WTC11 (cell line): ENCODE measurements at regions not wholly inside any gene's neighbourhood (a gene's known extent, or its start where the extent isn't known, plus 50 kb on each side); places are given as distances from the start of the nearest gene placed in this dataset.

ENCODE experiments used
- ATAC-seq: fragments of 200-7000 bp; cut with Tn5 transposase; 2 replicates; pipeline ENCODE4 v1.10.0; 2021; ENCODE audit warnings: mild to moderate bottlenecking, moderate library complexity
- CTCF ChIA-PET: fragments of 300-600 bp; sonication (Branson Sonifier 250); formaldehyde crosslinking; loops from one replicate; lab custom pipeline; 2021; ENCODE audit warnings: antibody characterized with exemption; lab: Charles Lee
- POLR2A ChIA-PET: fragments of 350-600 bp; sonication (Branson Sonifier 250); formaldehyde crosslinking; loops from one replicate; lab custom pipeline; 2021; ENCODE audit warnings: antibody characterized with exemption; lab: Charles Lee
- DNase-seq: peaks from one replicate; pipeline ENCODE4 v3.0.0; 2021; ENCODE audit warnings: low spot score
- H3K27ac Mint-ChIP-seq: 2 replicates; pipeline ENCODE4 v1.8.0; 2021; ENCODE audit warnings: mixed read lengths
- H3K27me3 Mint-ChIP-seq: 2 replicates; pipeline ENCODE4 v1.8.0; 2021; ENCODE audit warnings: low read depth, mild to moderate bottlenecking, moderate library complexity, mixed read lengths
- H3K36me3 Mint-ChIP-seq: 2 replicates; pipeline ENCODE4 v1.8.0; 2021; ENCODE audit warnings: mixed read lengths
- H3K4me1 Mint-ChIP-seq: 2 replicates; pipeline ENCODE4 v1.8.0; 2022; ENCODE audit warnings: mixed read lengths
- H3K4me3 Mint-ChIP-seq: 2 replicates; pipeline ENCODE4 v1.8.0; 2021; ENCODE audit warnings: mild to moderate bottlenecking, moderate library complexity, mixed read lengths
- H3K9me3 Mint-ChIP-seq: 2 replicates; pipeline ENCODE4 v1.8.0; 2021; ENCODE audit warnings: mixed read lengths
- ARID4B ChIP-seq: sonication (generic); formaldehyde crosslinking; IDR thresholded peaks from 2 replicates; pipeline ENCODE4 v1.8.0; 2023; ENCODE audit warnings: missing genetic modification reagents, mild to moderate bottlenecking, borderline replicate concordance
- ATF1 ChIP-seq: sonication (generic); formaldehyde crosslinking; IDR thresholded peaks from 2 replicates; pipeline ENCODE4 v1.8.1; 2023; ENCODE audit warnings: mild to moderate bottlenecking, moderate library complexity, missing genetic modification reagents
- ATF2 ChIP-seq: sonication (generic); formaldehyde crosslinking; IDR thresholded peaks from 2 replicates; pipeline ENCODE4 v1.8.1; 2022; ENCODE audit warnings: low read depth, missing genetic modification reagents, borderline replicate concordance
- CDX4 ChIP-seq: fragments of 250-450 bp; sonication (Bioruptor Pico); IDR thresholded peaks from 2 replicates; pipeline ENCODE4 v1.9.0; 2021; ENCODE audit warnings: moderate library complexity, mild to moderate bottlenecking, inconsistent platforms, borderline replicate concordance
- E2F4 ChIP-seq: sonication (generic); formaldehyde crosslinking; IDR thresholded peaks from 2 replicates; pipeline ENCODE4 v1.8.1; 2022; ENCODE audit warnings: low read depth, mild to moderate bottlenecking, moderate library complexity, missing genetic modification reagents, borderline replicate concordance
- ERG ChIP-seq: fragments of 250-450 bp; sonication (Bioruptor Pico); IDR thresholded peaks from 2 replicates; pipeline ENCODE4 v1.8.0; 2021; ENCODE audit warnings: mild to moderate bottlenecking
- ETV6 ChIP-seq: sonication (generic); formaldehyde crosslinking; IDR thresholded peaks from 2 replicates; pipeline ENCODE4 v1.8.1; 2022; ENCODE audit warnings: mild to moderate bottlenecking, missing genetic modification reagents
- FOXP4 ChIP-seq: sonication (generic); formaldehyde crosslinking; IDR thresholded peaks from 2 replicates; pipeline ENCODE4 v1.8.0; 2022; ENCODE audit warnings: mild to moderate bottlenecking, missing genetic modification reagents
- MAX ChIP-seq: sonication (generic); formaldehyde crosslinking; IDR thresholded peaks from 2 replicates; pipeline ENCODE4 v1.8.0; 2022; ENCODE audit warnings: mild to moderate bottlenecking, missing genetic modification reagents
- NFATC4 ChIP-seq: fragments of 250-450 bp; sonication (Bioruptor Pico); IDR thresholded peaks from 2 replicates; pipeline ENCODE4 v1.9.0; 2021; ENCODE audit warnings: mild to moderate bottlenecking
- NFE2L1 ChIP-seq: sonication (generic); formaldehyde crosslinking; IDR thresholded peaks from 2 replicates; pipeline ENCODE4 v1.8.1; 2023; ENCODE audit warnings: missing genetic modification reagents
- NR1H2 ChIP-seq: sonication (generic); formaldehyde crosslinking; IDR thresholded peaks from 2 replicates; pipeline ENCODE4 v1.9.0; 2021; ENCODE audit warnings: mild to moderate bottlenecking, moderate library complexity, missing genetic modification reagents
- OVOL2 ChIP-seq: fragments of 250-450 bp; sonication (Bioruptor Pico); IDR thresholded peaks from 2 replicates; pipeline ENCODE4 v1.9.0; 2021; ENCODE audit warnings: mild to moderate bottlenecking, borderline replicate concordance
- SP1 ChIP-seq: sonication (generic); formaldehyde crosslinking; conservative IDR thresholded peaks from 2 replicates; pipeline ENCODE4 v1.8.1; 2022; ENCODE audit warnings: missing genetic modification reagents
- ZNF138 ChIP-seq: sonication (generic); formaldehyde crosslinking; conservative IDR thresholded peaks from 2 replicates; pipeline ENCODE4 v1.8.1; 2022; ENCODE audit warnings: mild to moderate bottlenecking, moderate library complexity, missing genetic modification reagents
- ZNF232 ChIP-seq: sonication (generic); formaldehyde crosslinking; IDR thresholded peaks from 2 replicates; pipeline ENCODE4 v1.8.0; 2022; ENCODE audit warnings: mild to moderate bottlenecking, missing genetic modification reagents
- ZNF281 ChIP-seq: sonication (generic); formaldehyde crosslinking; IDR thresholded peaks from 2 replicates; pipeline ENCODE4 v1.8.0; 2023; ENCODE audit warnings: mild to moderate bottlenecking, missing genetic modification reagents
- ZNF416 ChIP-seq: fragments of 250-450 bp; sonication (Bioruptor Pico); IDR thresholded peaks from 2 replicates; pipeline ENCODE4 v1.9.0; 2021; ENCODE audit warnings: mild to moderate bottlenecking, inconsistent platforms
- ZSCAN18 ChIP-seq: fragments of 250-450 bp; sonication (Bioruptor Pico); IDR thresholded peaks from 2 replicates; pipeline ENCODE4 v2.1.2; 2022; ENCODE audit warnings: mild to moderate bottlenecking, moderate library complexity

- no peak overlapping the region for H3K4me3 Mint-ChIP-seq
- no peaks in the 10 kb centered on the region for H3K27me3 Mint-ChIP-seq
- POLR2A ChIA-PET, result no interaction called here
- H3K4me1 Mint-ChIP-seq, result no peaks in the 10 kb centered on the region
- DNase-seq (no peak), ATAC-seq (no peak; the same call in 1 of the 2 replicates)
- H3K36me3 Mint-ChIP-seq, result peaks cover 17% of the 10 kb centered on the region
- H3K9me3 Mint-ChIP-seq, result peaks cover 25% of the 10 kb centered on the region
- CTCF ChIA-PET, result no interaction called here
- H3K27ac Mint-ChIP-seq, result no peak overlapping the region
- no peak for TF ChIP-seq FOXP4 (CRISPR knock-in tag)
- no peak for TF ChIP-seq ZNF232
- no peak for TF ChIP-seq NFATC4 (CRISPR knock-in tag)
- TF ChIP-seq ERG (CRISPR knock-in tag), result no peak
- no peak for TF ChIP-seq NFE2L1 (CRISPR knock-in tag)
- TF ChIP-seq E2F4 (CRISPR knock-in tag), result no peak
- TF ChIP-seq OVOL2 (CRISPR knock-in tag), result no peak
- no peak for TF ChIP-seq ETV6 (CRISPR knock-in tag)
- no peak for TF ChIP-seq ATF2 (CRISPR knock-in tag)
- no peak for TF ChIP-seq ZNF138 (CRISPR knock-in tag)
- no peak for TF ChIP-seq ZSCAN18 (CRISPR knock-in tag)
- TF ChIP-seq ZNF281, result no peak
- no peak for TF ChIP-seq CDX4
- TF ChIP-seq SP1, result no peak
These were observed 161.5 kb downstream of the TBX15 start for GRCh38 chr1:118826669-118827068.

- CTCF ChIA-PET, result no interaction called here
- DNase-seq (no peak), ATAC-seq (no peak)
- H3K4me1 Mint-ChIP-seq, result no peaks in the 10 kb centered on the region
- no peak overlapping the region for H3K4me3 Mint-ChIP-seq
- POLR2A ChIA-PET, result no interaction called here
- H3K9me3 Mint-ChIP-seq, result peaks cover 16% of the 10 kb centered on the region
- H3K27me3 Mint-ChIP-seq, result no peaks in the 10 kb centered on the region
- H3K27ac Mint-ChIP-seq, result no peak overlapping the region
- H3K36me3 Mint-ChIP-seq, result peaks cover 8% of the 10 kb centered on the region
- no peak for TF ChIP-seq ZNF232
- TF ChIP-seq ARID4B (CRISPR knock-in tag), result no peak
- TF ChIP-seq MAX (CRISPR knock-in tag), result no peak
- TF ChIP-seq ATF1 (CRISPR knock-in tag), result no peak
- TF ChIP-seq NR1H2 (CRISPR knock-in tag), result no peak
- TF ChIP-seq ZNF416 (CRISPR knock-in tag), result no peak
These were observed 162.5 kb downstream of the TBX15 start for GRCh38 chr1:118825619-118826018.
